GM18870 (cell line): ENCODE measurements at regions not wholly inside any gene's neighbourhood (a gene's known extent, or its start where the extent isn't known, plus 50 kb on each side); places are given as distances from the start of the nearest gene placed in this dataset.
"Not testable (repeated sequence)": the region's sequence is repeated elsewhere in the genome, so short reads cannot be mapped to it uniquely, and the experiment has no call there.

ENCODE experiments used
- ATAC-seq: cut with Tn5 transposase; IDR thresholded peaks from one replicate; pipeline ENCODE4 v1.9.1; 2021; ENCODE audit warnings: moderate library complexity; ENCODE audit not compliant: unreplicated experiment

- ATAC-seq, result no peak
Measured at GRCh38 chr1:65527190-65527589, 106.7 kb downstream of the LEPR start.

GRCh38 chr1:65527707-65528503 lies 107.4 kb downstream of the LEPR start:
- no peak for ATAC-seq

- ATAC-seq, result no peak
Measured at GRCh38 chr1:65531972-65532570, 111.6 kb downstream of the LEPR start.

- no peak for ATAC-seq
Measured at GRCh38 chr1:65535981-65536380, 115.5 kb downstream of the LEPR start.

GRCh38 chr1:65538086-65538485 lies 117.6 kb downstream of the LEPR start:
- no peak for ATAC-seq

- ATAC-seq, result no peak
Measured at GRCh38 chr1:65538664-65539063, 118.2 kb downstream of the LEPR start.

- ATAC-seq, result no peak
Measured at GRCh38 chr1:65539266-65540131, 119.0 kb downstream of the LEPR start.

GRCh38 chr1:65541161-65541560 lies 120.7 kb downstream of the LEPR start:
- no peak for ATAC-seq

GRCh38 chr1:65541865-65542264 lies 121.4 kb downstream of the LEPR start:
- no peak for ATAC-seq

GRCh38 chr1:65542592-65542991 lies 122.1 kb downstream of the LEPR start:
- not testable (repeated sequence) for ATAC-seq

GRCh38 chr1:65550306-65551010 lies 130.0 kb downstream of the LEPR start:
- not testable (repeated sequence) for ATAC-seq

- ATAC-seq, result not testable (repeated sequence)
Measured at GRCh38 chr1:65552484-65552883, 132.0 kb downstream of the LEPR start.

GRCh38 chr1:65554086-65554764 lies 133.8 kb downstream of the LEPR start:
- ATAC-seq, result not testable (repeated sequence)

GRCh38 chr1:65554829-65555228 lies 134.4 kb downstream of the LEPR start:
- no peak for ATAC-seq

GRCh38 chr1:65558215-65558614 lies 137.7 kb downstream of the LEPR start:
- no peak for ATAC-seq

GRCh38 chr1:65564493-65564892 lies 144.0 kb downstream of the LEPR start:
- no peak for ATAC-seq

- no peak for ATAC-seq
Measured at GRCh38 chr1:65568285-65568684, 147.8 kb downstream of the LEPR start.

- no peak for ATAC-seq
Measured at GRCh38 chr1:65572701-65573421, 152.4 kb downstream of the LEPR start.

GRCh38 chr1:65577278-65577677 lies 156.8 kb downstream of the LEPR start:
- ATAC-seq, result no peak

GRCh38 chr1:65577982-65578381 lies 157.5 kb downstream of the LEPR start:
- not testable (repeated sequence) for ATAC-seq
